Activated gamma-delta T cell (primary cell): ENCODE measurements at regions not wholly inside any gene's neighbourhood (a gene's known extent, or its start where the extent isn't known, plus 50 kb on each side); places are given as distances from the start of the nearest gene placed in this dataset.
"Not testable (repeated sequence)": the region's sequence is repeated elsewhere in the genome, so short reads cannot be mapped to it uniquely, and the experiment has no call there.

Source experiments
- DNase-seq: peaks from one replicate; lab custom pipeline; 2025; lab: John Stamatoyannopoulos, UW

GRCh38 chr13:73336773-73337172, 278.0 kb downstream of the KLF5 start:
- DNase-seq, result no peak

- no peak for DNase-seq
Measured at GRCh38 chr13:73335944-73336343, 277.1 kb downstream of the KLF5 start.

- no peak for DNase-seq
Measured at GRCh38 chr13:73335210-73335609, 276.4 kb downstream of the KLF5 start.

- no peak for DNase-seq
Measured at GRCh38 chr13:73334445-73334844, 275.6 kb downstream of the KLF5 start.

- no peak for DNase-seq
Measured at GRCh38 chr13:73331556-73331955, 272.8 kb downstream of the KLF5 start.

- DNase-seq, result no peak
Measured at GRCh38 chr13:73329355-73329754, 270.6 kb downstream of the KLF5 start.

GRCh38 chr13:73327579-73327978, 268.8 kb downstream of the KLF5 start:
- DNase-seq, result no peak

- DNase-seq, result no peak
Measured at GRCh38 chr13:73325723-73326558, 267.1 kb downstream of the KLF5 start.

- no peak for DNase-seq
Measured at GRCh38 chr13:73324842-73325722, 266.3 kb downstream of the KLF5 start.

- DNase-seq, result no peak
Measured at GRCh38 chr13:73323615-73324014, 264.8 kb downstream of the KLF5 start.

- no peak for DNase-seq
Measured at GRCh38 chr13:73321043-73321442, 262.2 kb downstream of the KLF5 start.

- DNase-seq, result no peak
Measured at GRCh38 chr13:73317140-73317539, 258.3 kb downstream of the KLF5 start.

- no peak for DNase-seq
Measured at GRCh38 chr13:73310366-73310765, 251.6 kb downstream of the KLF5 start.

- no peak for DNase-seq
Measured at GRCh38 chr13:73307481-73307880, 248.7 kb downstream of the KLF5 start.

GRCh38 chr13:73306688-73307087, 247.9 kb downstream of the KLF5 start:
- no peak for DNase-seq

GRCh38 chr13:73304442-73304841, 245.6 kb downstream of the KLF5 start:
- DNase-seq, result no peak

- no peak for DNase-seq
Measured at GRCh38 chr13:73303851-73304250, 245.0 kb downstream of the KLF5 start.

- DNase-seq, result not testable (repeated sequence)
Measured at GRCh38 chr13:73301622-73302021, 242.8 kb downstream of the KLF5 start.

- no peak for DNase-seq
Measured at GRCh38 chr13:73300718-73301425, 242.1 kb downstream of the KLF5 start.

- no peak for DNase-seq
Measured at GRCh38 chr13:73299787-73300186, 241.0 kb downstream of the KLF5 start.

GRCh38 chr13:73293913-73294523, 235.2 kb downstream of the KLF5 start:
- DNase-seq, result no peak

- no peak for DNase-seq
Measured at GRCh38 chr13:73292127-73292526, 233.3 kb downstream of the KLF5 start.
